HG03378 (cell line): ENCODE measurements at regions not wholly inside any gene's neighbourhood (a gene's known extent, or its start where the extent isn't known, plus 50 kb on each side); places are given as distances from the start of the nearest gene placed in this dataset.
"Not testable (repeated sequence)": the region's sequence is repeated elsewhere in the genome, so short reads cannot be mapped to it uniquely, and the experiment has no call there.

ENCODE experiments used
- ATAC-seq: cut with Tn5 transposase; IDR thresholded peaks from one replicate; pipeline ENCODE4 v1.9.1; 2021; ENCODE audit warnings: mild to moderate bottlenecking, moderate library complexity; ENCODE audit not compliant: unreplicated experiment

DNA sequence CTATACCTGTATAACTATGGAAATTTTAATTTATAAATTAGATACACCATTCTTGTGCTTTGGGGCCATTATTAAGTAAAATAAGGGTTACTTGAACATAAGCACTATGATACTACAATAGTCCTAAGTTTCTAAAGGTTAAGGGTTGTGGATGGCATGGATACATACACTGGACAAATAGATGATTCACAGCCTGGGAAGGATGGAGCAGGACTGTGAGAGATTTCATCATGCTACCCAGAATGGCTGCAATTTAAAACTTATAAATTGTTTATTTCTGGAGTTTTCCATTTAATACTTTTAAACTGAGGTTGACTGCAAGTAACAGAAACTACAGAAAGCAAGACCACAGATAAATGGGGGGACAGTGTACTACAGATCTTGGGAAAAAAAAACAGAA is 295.8 kb upstream of the ZNF804A start:
- ATAC-seq = no peak

DNA sequence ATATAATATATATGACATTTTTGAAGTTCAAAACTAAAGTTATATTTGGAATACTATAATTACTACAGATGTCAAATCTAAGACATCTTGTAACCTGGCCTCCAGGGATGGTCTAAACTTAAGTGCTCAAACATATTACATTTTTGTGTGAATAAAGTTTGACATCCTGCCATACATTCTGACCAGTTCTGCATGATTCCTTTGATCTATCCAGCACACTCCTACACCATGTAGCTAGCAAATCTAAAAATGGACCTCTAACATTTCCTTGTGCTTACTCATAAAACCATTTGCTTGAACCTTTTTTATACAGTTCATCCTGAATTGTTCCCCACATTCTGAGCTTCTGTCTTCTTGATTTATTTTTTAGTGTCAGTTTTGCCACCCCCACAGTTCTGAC is 294.3 kb upstream of the ZNF804A start:
- no peak for ATAC-seq

DNA sequence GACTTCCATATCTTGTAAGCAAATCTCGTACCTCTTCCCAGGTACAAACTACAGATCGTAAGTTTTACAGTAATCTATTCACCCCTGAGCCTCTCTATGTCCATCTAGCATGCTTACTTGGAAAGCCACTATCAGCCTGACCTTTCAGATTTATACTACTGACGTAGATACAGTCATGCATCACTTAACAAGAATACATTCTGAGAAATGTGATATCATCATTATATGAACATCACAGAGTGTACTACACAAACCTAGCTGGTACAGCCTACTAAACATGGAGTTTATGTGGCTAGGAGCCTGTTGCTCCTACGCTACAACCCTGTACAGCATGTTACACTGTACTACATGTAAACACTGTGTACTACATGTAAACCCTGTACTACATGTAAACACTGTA is 293.2 kb upstream of the ZNF804A start:
- ATAC-seq = no peak

DNA sequence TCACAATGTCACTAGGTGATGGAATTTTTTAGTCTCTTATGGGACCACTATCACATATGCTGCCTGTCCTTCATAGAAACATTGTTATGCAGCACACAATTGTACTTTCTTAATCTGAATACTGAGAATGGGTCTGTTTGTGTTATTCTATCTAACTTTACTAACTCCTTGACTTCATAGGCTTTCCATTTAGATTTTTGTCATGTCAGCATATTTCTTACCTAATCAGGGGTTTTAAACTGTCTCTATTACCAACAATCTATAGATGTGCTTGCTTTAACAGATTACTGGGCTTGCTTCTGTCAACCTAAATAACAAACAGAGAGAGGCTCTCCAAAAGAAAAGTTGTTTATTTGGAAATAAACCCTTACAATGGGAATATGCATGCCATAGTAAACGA is 289.6 kb upstream of the ZNF804A start:
- no peak for ATAC-seq

DNA sequence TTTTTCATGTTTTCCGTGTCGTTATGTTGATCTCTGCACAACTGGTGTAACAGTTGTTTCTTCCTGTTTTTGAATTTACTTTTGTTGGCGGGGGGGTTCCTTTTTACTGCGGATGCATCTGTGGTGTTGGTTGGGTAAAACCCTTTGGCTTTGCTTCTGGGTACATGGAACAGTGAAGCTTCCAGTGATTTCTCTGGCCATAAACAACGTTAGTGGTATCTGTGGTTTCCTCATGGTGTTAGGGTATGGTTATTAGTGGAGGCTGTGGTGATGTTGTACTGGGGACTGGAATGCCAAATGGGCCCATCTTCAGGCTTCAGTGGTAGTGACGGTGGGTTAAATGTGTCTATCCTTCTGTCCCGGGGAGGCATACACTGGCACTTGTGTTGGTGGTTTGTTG is 285.4 kb upstream of the ZNF804A start:
- no peak for ATAC-seq

DNA sequence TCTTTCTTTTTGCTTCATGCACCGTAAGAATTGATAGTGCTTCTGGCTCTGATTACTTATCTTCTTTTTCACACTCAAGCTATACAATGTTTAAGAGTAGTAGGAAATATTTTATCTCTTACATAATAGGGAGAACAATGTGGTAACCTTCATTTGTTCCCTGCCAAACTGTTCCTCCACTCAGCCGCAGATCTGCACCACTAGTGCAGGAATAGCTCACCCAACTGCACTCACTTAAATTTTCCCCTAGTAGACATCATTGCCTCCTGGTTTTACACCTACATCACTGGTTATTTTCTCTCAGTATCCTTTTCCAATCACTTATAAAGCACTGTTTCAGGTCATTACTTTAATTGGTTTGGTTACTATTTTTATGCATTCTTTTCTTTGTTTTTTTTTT is 283.5 kb upstream of the ZNF804A start:
- ATAC-seq = no peak

DNA sequence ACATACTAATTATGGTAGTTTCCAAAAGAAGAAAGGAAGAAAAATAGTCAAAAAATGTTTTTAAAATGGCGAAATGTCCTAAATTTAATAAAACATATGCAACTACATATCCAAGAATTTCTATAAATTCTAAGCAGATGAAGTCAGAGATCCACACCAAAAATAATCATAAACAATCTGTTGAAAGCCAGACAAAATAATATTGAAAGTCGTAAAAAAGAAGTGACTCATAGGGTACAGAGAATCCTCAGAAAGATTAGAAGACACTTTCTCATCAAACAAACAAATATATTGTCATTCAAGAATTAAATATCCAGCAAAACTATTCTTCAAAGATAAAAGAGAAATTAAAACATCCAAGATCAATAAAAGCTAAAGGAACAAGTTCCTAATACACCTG is 281.4 kb upstream of the ZNF804A start:
- no peak for ATAC-seq

DNA sequence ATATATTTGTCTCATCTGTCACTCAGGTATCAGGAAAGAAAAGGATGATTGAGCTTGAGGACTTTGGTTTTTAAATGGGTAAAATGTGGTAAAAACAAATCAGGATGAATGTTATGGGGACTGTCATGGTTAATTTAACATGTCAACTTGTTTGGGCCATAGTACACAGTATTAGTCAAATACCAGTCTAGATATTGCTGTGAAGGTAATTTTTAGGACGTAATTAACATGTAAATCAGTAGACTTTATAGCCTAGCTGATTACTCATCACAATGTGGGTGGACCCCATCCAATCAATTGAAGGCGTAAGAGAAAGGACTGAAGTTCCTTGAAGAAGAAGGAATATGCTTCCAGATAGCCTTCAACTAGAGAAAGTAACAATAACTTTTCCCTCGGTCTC is 275.7 kb upstream of the ZNF804A start:
- ATAC-seq = no peak

DNA sequence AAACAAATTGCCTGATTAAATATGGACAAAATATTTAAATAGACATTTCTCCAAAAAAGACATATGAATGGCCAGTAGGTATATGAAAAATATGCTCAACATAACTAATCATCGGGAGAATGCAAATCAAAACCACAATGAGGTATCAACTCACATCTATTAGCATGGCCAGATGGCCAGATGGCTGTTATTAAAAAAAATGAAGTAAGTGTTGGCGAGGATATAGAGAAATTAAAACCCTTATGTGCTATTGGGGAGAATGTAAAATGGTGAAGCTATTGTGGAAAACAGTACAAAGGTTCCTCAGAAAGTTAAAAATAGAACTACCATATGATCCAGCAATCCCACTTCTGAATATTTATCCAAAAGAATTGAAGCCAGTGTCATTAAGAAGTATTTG is 272.3 kb upstream of the ZNF804A start:
- ATAC-seq = no peak

DNA sequence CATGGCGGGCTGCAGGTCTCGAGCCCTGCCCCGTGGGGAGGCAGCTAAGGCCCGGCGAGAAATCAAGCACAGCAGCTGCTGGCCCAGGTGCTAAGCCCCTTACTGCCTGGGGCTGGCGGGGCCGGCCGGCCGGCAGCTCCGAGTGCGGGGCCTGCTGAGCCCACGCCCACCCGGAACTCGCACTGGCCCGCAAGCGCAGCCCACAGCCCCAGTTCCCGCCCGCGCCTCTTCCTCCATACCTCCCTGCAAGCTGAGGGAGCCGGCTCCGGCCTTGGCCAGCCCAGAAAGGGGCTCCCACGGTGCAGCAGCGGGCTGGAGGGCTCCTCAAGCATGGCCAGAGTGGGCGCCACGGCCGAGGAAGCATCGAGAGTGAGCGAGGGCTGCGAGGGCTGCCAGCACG is 270.5 kb upstream of the ZNF804A start:
- not testable (repeated sequence) for ATAC-seq

DNA sequence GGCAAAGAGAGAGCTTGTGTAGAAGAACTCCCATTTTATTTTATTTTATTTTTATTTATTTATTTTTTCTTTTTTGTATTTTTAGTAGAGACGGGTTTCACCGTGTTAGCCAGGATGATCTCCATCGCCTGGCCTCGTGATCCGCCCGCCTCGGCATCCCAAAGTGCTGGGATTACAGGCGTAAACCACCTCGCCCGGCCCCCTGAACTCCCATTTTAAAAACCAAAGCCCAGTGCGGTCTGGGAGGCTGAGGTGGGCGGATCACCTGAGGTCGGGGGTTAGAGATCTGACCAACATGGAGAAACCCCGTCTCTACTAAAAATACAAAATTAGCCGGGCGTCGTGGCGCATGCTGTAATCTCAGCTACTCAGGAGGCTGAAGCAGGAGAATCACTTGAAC is 267.8 kb upstream of the ZNF804A start:
- ATAC-seq = not testable (repeated sequence)

DNA sequence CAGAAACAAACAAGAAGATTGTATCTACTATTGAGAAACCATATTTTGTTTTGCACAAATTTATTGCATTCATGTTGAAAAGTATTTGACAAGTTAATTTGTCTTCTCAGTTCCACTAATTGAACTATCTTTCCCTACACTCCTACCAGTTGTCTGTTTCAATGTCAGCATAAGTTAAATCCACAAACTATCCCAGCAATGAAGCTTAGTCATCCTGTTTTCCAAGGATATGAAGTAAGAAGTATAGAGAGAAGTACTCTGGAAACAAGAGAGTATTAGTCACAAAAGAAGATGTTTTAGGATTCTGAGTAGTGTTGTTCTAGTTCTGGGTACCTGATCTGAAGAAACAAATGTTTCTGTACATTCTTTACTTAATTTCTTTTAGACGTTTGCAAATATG is 261.6 kb upstream of the ZNF804A start:
- no peak for ATAC-seq

DNA sequence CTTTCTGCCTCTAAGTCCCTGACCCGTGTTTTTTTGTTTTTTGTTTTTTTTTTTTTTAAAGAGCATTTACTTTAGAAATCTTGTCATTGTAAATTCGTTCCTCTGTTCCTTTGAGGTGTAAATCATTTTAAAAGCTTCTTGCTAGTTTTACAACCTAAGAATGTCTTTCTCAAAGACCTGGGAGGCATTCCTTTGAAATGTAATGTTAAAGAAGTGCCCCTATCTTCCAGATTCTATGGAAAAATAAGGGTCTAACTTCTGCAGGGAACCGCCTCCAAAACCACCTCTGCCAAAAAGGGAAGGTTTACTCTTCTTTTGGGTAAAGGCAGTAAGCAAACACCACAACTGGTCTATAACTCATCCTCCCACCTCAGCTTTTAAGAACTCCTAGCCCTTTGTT is 259.6 kb upstream of the ZNF804A start:
- no peak for ATAC-seq

DNA sequence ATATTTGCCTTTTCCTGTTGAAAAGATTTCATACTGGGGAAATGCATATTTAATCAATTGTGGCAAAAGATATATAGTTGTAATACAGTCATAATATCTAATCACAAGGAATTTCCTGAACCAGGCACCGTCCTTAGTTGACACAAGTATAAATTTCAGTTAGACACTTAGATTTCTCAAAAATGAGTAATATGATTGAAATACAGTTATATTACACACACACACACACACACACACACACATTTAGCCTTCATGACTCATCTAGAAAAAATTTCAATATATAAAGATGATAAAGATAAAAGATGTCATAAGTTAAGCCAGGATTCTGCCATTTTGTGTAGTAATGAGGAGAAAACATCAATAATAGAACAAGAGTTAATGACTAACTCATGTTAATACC is 258.4 kb upstream of the ZNF804A start:
- ATAC-seq = no peak

DNA sequence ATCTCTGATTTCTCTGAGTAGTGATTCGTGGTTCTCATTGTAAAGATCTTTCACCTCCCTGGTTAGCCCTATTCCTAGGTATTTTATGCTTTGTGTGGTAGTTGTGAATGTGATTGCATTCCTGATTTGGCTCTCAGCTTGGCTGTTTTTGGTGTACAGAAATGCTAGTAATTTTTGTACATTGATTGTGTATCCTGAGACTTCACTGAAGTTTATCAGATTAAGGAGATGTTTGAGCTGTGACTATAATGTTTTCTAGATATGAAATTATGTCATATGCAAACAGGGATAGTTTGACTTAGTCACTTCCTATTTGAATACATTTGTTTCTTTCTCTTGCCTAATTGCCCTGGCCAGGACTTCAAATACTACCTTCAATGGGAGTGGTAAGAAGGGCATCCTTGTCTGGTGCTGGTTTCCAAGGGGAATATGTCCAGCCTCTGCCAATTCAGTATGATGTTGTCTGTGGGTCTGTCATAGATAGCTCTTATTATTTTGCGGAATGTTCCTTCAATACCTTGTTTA is 251.9 kb upstream of the ZNF804A start:
- ATAC-seq = no peak

DNA sequence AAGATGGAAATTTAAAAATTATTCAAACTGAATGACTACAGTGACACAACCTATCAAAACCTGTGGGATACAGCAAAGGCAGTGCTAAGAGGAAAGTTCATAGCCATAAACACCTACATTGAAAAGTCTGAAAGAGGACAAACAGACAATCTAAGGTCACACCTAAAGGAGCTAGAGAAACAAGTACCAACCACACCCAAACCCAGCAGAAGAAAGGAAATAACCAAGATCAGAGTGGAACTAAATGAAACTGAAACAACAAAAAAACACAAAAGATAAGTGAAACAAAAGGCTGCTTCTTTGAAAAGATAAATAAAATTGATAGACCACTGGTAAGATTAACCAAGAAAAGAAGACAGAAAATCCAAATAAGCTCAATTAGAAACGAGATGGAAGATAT is 247.2 kb upstream of the ZNF804A start:
- ATAC-seq = no peak

DNA sequence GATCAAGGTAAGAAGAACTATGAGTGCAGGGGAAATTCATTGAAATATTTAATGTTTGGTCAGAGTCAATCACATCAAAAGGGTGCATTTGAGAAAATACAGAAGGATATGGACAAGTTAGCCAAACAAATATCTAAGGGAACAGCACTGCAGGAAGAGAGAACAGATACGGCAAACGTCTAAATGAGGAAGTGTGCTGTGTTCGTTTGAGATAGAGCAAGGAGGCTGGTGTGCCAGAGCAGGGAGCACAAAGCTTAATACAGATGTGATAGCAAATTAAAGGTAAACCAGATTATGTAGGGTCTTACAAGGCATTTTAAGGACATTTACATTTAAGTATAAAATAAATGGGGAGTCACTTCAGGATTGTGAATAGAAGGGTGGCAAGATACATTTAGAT is 241.3 kb upstream of the ZNF804A start:
- ATAC-seq = no peak

DNA sequence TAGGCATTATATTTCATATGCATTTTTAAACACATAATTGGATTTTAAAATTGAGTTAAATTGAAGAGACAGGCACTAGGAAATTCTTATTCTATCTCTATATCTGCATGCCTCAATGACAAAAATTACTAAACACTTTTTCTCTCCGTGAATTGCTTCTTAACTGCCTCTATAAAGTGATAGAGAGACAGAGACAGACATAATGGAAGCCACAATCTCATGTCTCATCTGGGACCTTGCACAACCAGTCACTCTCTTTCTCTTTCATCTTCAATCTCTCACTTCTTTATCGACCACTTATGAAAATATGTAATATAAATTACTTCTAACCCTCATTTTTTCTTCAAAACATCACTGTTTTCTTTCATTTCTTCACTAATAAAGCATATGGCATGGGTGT is 238.9 kb upstream of the ZNF804A start:
- no peak for ATAC-seq

DNA sequence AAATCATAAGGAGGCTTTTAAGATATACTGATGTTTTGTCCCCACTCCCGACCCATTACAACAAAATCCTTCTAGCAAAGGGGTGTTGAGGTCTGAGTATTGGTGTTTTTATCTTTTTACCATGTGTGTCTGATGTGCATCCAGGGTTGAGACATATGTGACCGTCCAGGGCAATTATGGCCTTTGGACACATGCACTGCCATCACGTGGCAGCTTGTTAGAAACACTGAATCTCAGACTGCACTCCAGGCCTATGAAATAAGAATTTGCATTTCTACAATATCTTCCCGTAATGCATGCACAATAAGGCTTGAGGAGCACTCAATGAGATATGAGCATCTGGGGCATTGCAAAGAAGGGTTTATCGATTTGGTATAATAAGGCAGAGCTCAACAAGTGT is 235.1 kb upstream of the ZNF804A start:
- no peak for ATAC-seq

DNA sequence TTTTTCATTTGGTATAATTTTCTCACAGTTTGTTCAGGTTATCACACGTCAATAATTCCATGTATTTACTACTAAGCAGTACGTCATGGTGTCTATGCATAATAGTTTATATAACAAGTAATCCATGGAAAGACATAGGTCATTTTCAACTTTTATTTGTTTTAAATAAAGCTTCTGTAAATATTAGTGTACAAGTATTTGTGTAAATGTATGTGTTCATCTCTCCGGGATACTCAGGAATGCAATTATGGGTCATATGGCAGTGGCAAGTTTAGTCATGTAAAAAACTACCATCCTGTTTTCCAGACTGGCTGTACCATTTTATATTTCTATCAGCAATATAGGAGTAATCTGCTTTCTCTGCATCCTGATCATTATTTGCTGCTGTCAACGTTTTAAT is 231.1 kb upstream of the ZNF804A start:
- ATAC-seq = no peak

DNA sequence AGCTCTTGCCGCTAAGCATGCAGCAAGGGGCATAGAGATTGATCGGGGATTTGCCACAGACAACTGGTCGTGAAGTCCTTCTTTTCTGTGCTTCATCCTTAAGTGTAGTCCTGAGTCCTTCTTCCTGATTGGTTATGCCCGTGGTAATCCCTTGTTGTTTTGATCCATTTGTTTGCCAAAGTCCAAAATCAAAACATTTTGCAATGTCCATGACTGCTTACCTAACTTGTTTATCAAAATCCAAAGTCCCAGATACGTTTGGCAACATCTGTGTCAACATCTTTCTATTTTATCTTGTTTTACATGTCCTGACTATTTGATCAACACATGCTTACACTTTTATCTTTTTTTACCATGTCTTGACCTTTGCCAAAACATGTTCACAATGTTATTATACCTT is 229.0 kb upstream of the ZNF804A start:
- ATAC-seq = no peak

DNA sequence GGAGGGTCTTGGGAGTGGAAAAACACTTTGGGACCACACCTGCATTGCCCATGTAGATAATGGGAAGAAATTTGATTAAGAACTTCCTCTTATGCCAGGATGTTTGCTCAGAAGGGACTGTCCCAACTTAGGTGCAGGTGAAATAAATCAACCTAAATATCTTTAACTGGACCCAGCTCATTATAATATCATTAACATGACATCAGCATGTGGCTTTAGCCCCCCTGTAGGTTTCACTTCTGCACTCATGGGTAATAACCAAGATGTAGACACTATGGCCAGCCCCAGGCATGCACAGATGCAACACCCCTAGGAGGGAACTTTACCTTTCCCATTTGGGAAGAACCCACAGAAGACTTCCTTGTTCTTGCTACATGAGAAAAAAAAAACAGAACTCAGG is 227.4 kb upstream of the ZNF804A start:
- no peak for ATAC-seq

DNA sequence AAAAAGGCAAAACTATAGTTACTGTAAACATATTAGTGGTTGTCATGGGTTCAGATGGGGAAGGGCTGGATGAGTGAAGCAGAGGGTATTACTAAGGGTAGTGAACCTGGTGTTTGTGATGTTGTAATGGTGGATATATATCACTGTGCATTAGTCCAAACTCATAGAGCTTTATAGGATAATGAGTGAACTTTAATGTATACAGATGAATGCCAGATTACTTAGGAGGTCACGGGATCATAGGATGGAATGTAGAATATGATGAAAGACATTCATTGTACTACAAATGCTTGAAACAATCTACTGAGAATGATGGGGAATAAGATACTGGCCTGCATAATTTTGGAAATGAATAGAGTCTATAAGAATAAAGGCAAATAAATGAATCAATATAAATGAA is 226.7 kb upstream of the ZNF804A start:
- no peak for ATAC-seq

DNA sequence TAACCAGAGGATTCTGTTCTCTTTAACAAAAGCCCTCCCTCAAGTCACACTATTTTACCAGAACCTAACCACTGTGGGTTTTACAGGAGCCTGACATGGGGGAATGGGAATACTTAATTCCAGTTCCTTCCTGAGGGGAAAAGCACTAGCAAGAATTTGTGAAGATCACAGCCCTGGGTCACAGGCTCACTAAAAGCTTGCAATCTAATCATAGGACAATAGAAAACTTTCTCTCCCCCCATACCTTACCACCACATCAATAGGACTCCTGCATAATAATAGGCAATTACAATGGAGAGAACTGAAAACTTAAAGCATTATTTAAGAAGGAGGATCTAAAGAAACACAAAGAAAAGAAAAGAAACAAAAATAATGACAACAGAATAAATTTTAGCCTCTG is 225.8 kb upstream of the ZNF804A start:
- no peak for ATAC-seq
